ENCODE measurements at regions not wholly inside any gene's neighbourhood (a gene's known extent, or its start where the extent isn't known, plus 50 kb on each side); places are given as distances from the start of the nearest gene placed in this dataset.
"Not testable (repeated sequence)": the region's sequence is repeated elsewhere in the genome, so short reads cannot be mapped to it uniquely, and the experiment has no call there.

DNA sequence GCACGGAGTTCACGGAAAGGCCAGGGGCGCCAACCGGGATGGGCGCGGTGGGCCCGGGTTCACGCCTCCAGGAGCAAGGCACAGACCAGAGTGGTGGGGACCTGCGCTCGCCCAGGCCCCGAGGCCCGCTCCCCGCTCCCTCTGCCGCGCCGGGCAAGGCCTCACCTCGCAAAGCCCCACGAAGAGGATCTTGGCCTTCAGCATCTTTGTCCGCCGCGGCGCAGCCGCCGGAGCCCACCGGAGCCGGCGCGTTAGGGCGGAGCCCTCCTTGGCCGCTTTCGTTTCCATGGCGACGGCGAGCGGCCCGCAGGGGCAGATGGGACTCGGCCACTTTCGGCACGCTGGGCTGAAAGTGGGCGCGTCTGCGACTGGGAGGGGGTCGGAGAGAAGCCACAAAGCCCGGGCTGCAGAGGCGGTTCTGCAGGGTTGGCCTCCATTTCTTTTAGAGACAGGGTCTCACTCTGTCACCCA, 944.4 kb upstream of the ZNF722 start:
- no peak for DNase-seq (ENCODE audit: low spot score, unreplicated experiment)
- H3K4me1 Mint-ChIP-seq (ENCODE audit: low read depth) = no peaks in the 10 kb centered on the region
- peaks cover 42% of the 10 kb centered on the region for H3K9me3 Mint-ChIP-seq (ENCODE audit: low read depth)
- H3K27ac Mint-ChIP-seq = no peak overlapping the region
- TF ChIP-seq, protein P1, sequence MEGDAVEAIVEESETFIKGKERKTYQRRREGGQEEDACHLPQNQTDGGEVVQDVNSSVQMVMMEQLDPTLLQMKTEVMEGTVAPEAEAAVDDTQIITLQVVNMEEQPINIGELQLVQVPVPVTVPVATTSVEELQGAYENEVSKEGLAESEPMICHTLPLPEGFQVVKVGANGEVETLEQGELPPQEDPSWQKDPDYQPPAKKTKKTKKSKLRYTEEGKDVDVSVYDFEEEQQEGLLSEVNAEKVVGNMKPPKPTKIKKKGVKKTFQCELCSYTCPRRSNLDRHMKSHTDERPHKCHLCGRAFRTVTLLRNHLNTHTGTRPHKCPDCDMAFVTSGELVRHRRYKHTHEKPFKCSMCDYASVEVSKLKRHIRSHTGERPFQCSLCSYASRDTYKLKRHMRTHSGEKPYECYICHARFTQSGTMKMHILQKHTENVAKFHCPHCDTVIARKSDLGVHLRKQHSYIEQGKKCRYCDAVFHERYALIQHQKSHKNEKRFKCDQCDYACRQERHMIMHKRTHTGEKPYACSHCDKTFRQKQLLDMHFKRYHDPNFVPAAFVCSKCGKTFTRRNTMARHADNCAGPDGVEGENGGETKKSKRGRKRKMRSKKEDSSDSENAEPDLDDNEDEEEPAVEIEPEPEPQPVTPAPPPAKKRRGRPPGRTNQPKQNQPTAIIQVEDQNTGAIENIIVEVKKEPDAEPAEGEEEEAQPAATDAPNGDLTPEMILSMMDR (IDR thresholded peaks at IDR 0.05; ENCODE audit: unreplicated experiment) = no peak
- H3K36me3 Mint-ChIP-seq (ENCODE audit: insufficient read depth) = peaks cover 5% of the 10 kb centered on the region
- H3K27me3 Mint-ChIP-seq = no peaks in the 10 kb centered on the region
- H3K4me3 Mint-ChIP-seq (ENCODE audit: low read depth) = no peak overlapping the region

DNA sequence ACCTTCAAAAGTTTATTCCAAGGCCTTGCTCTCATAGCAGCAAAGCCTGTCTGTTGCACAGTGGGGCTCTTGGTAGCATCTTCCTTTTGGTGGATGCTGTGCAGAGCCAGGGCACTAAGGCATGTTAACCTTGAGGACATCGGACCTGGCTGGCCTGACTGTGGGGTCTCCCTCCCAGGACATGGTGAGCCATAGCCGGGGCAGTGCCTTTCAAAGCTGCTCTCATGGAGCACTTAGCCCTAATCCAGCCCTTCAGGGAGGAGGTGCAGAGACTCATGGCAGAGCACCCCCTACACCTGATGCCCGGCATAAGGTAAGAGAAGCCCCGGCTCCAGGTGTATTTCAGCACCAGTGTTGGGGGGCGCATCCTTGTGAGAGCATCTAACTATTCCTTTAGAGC, 941.4 kb upstream of the ZNF722 start:
- Mint-ChIP-seq H3K27ac (no peak overlapping the region), H3K4me1 (ENCODE audit: low read depth) (no peaks in the 10 kb centered on the region), H3K36me3 (ENCODE audit: insufficient read depth) (peaks cover 2% of the 10 kb centered on the region), H3K27me3 (no peaks in the 10 kb centered on the region), H3K4me3 (ENCODE audit: low read depth) (no peak overlapping the region), H3K9me3 (ENCODE audit: low read depth) (peaks cover 27% of the 10 kb centered on the region)
- no peak for DNase-seq (ENCODE audit: low spot score, unreplicated experiment)
- TF ChIP-seq, protein P1 (IDR thresholded peaks at IDR 0.05; ENCODE audit: unreplicated experiment) = no peak

DNA sequence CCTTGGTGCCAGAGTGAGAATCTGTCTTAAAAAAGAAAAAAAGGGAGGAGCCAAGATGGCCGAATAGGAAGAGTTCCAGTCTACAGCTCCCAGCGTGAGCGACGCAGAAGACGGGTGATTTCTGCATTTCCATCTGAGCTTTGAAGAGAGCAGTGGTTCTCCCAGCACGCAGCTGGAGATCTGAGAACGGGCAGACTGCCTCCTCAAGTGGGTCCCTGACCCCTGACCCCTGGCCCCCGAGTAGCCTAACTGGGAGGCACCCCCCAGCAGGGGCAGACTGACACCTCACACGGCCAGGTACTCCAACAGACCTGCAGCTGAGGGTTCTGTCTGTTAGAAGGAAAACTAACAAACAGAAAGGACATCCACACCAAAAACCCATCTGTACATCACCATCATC, 937.9 kb upstream of the ZNF722 start:
- not testable (repeated sequence) for H3K4me1 Mint-ChIP-seq (ENCODE audit: low read depth); H3K27me3 Mint-ChIP-seq; H3K27ac Mint-ChIP-seq; DNase-seq (ENCODE audit: low spot score, unreplicated experiment); H3K4me3 Mint-ChIP-seq (ENCODE audit: low read depth); H3K36me3 Mint-ChIP-seq (ENCODE audit: insufficient read depth)
- H3K9me3 Mint-ChIP-seq (ENCODE audit: low read depth) = peaks cover 33% of the 10 kb centered on the region

DNA sequence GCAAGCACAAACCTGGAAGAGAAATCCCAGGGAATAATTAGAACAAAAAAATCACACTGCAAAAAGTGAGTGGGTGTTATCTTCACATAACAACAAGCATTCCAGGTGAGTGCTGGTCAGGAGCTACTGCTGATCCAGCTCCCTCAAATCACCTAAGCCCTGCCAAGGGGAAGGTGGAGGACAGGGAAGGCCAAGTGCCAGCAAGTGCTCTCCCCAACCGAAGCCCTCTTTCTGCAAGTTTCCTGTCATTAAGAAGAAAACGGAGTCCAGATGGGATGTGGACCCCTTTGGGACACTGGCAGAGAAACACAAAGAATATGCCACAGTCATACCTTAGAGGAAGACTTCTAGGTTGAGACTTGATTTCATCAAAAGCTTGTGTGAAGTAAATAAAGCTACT, 933.0 kb upstream of the ZNF722 start:
- Mint-ChIP-seq H3K4me3 (ENCODE audit: low read depth) (no peak overlapping the region), H3K4me1 (ENCODE audit: low read depth) (no peaks in the 10 kb centered on the region), H3K9me3 (ENCODE audit: low read depth) (peaks cover 55% of the 10 kb centered on the region), H3K27ac (no peak overlapping the region), H3K36me3 (ENCODE audit: insufficient read depth) (peaks cover 6% of the 10 kb centered on the region), H3K27me3 (no peaks in the 10 kb centered on the region)
- no peak for DNase-seq (ENCODE audit: low spot score, unreplicated experiment)
- TF ChIP-seq, protein P1 (IDR thresholded peaks at IDR 0.05; ENCODE audit: unreplicated experiment) = no peak

DNA sequence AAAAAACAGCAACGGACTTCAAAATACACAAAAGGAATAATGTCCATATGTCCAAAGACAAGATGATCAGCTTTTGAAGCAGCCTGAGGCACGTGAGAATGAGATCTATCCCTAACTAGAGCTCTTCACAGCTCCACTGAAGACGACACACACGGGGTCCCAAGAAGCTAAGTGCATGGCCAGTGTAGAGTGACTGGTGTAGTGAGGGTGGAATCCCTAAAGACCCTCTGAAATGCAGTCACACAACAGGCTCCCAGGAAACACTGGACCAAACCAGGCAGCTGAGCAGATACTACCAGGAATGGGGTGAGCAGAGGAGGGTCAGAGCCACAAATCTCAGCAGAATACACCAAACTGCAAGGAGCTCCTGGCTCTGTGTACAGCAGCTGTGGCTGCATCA, 932.4 kb upstream of the ZNF722 start:
- not testable (repeated sequence) for DNase-seq (ENCODE audit: low spot score, unreplicated experiment); H3K4me3 Mint-ChIP-seq (ENCODE audit: low read depth); H3K36me3 Mint-ChIP-seq (ENCODE audit: insufficient read depth); H3K4me1 Mint-ChIP-seq (ENCODE audit: low read depth); H3K27ac Mint-ChIP-seq; H3K27me3 Mint-ChIP-seq
- H3K9me3 Mint-ChIP-seq (ENCODE audit: low read depth) = peaks cover 60% of the 10 kb centered on the region

DNA sequence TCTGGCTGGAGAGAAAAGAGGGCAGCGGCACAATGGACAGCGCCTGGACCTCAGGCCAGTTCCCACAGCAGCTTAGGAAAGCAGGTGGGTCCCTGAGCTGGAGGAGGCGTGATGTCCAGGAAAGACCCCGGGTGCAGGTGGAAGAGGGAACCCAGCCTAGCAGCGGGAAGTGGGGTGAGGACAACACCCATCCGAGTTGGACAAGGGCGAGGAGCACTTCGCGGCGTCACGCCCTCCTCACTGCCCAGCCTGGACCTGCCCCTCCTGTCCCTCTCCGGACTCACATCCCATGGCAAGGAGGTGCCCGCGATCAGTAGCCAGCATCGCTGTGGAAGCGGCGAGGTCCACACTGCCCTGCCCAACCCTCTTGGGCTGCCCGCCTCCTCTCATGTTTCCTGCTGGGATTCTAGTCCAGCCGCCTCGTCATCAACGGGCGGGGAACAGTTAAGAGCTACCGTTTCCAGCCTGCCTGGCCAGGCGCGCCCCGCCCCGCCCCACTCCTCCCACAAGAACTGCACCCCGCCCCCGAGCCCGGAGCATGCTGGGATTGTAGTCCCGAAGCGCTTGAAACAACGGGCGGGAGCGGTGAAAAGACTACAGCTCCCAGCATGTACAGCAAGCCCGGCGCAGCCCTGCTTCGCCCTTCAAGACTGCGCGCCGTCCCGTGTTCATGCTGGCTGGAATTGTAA, 930.6 kb upstream of the ZNF722 start:
- Mint-ChIP-seq H3K27ac (no peak overlapping the region), H3K27me3 (no peaks in the 10 kb centered on the region), H3K4me1 (ENCODE audit: low read depth) (no peaks in the 10 kb centered on the region), H3K36me3 (ENCODE audit: insufficient read depth) (peaks cover 6% of the 10 kb centered on the region), H3K9me3 (ENCODE audit: low read depth) (peaks cover 61% of the 10 kb centered on the region), H3K4me3 (ENCODE audit: low read depth) (no peak overlapping the region)
- TF ChIP-seq, protein P1 (IDR thresholded peaks at IDR 0.05; ENCODE audit: unreplicated experiment) = no peak
- DNase-seq (ENCODE audit: low spot score, unreplicated experiment) = no peak

Data from progenitor cell of endocrine pancreas (in vitro differentiated cells).